HEK293 (cell line): ENCODE measurements at regions not wholly inside any gene's neighbourhood (a gene's known extent, or its start where the extent isn't known, plus 50 kb on each side); places are given as distances from the start of the nearest gene placed in this dataset.

Experiments
- BCL11A ChIP-seq: fragments of 450-650 bp; formaldehyde crosslinking; IDR thresholded peaks from 2 replicates; pipeline ENCODE4 v1.5.1; 2016; ENCODE audit warnings: low read depth, missing biosample characterization, missing genetic modification characterization
- CTCF ChIP-seq: fragments of 450-650 bp; formaldehyde crosslinking; IDR thresholded peaks from 2 replicates; pipeline ENCODE4 v1.5.1; 2016; ENCODE audit warnings: missing biosample characterization, missing genetic modification characterization
- PRDM10 ChIP-seq: fragments of 450-650 bp; formaldehyde crosslinking; IDR thresholded peaks from 2 replicates; pipeline ENCODE4 v1.5.1; 2016; ENCODE audit warnings: missing biosample characterization, missing genetic modification characterization
- REST ChIP-seq: fragments of 450-650 bp; formaldehyde crosslinking; IDR thresholded peaks from 2 replicates; pipeline ENCODE4 v1.5.1; 2016; ENCODE audit warnings: missing biosample characterization, missing genetic modification characterization
- TF ChIP-seq, protein P1 (sequence below): fragments of 450-650 bp; formaldehyde crosslinking; IDR thresholded peaks from 2 replicates; pipeline ENCODE4 v1.5.1; 2016; ENCODE audit warnings: missing biosample characterization, missing genetic modification characterization

DNA sequence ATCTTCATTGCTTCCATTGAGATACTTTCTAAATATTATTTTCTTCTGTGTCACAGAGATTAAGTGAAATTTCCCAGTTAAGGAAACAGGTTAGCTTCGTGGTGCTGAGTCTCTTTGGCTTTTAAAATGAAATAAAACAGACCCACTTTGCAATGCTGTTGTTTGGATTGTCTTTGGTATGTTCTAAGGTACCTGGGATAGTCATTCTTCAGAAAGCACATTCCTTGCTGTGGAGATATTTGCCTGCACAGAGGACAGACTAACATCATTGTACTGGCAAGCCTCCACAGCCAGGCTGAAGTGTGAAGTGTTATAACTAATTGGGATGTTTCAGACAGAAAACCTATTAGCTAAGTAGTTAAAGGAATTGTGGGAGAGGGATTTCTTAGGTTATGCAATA is 148.8 kb upstream of the EPHA7 start:
- TF ChIP-seq PRDM10 (tag by site-specific recombination) = no peak
- no peak for TF ChIP-seq BCL11A (tag by site-specific recombination)
- no peak for TF ChIP-seq CTCF (tag by site-specific recombination)
- TF ChIP-seq REST = no peak
- TF ChIP-seq, protein P1, sequence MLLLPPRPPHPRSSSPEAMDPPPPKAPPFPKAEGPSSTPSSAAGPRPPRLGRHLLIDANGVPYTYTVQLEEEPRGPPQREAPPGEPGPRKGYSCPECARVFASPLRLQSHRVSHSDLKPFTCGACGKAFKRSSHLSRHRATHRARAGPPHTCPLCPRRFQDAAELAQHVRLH (tag by site-specific recombination) = no peak
